WERI-Rb-1 (cell line): ENCODE measurements at regions not wholly inside any gene's neighbourhood (a gene's known extent, or its start where the extent isn't known, plus 50 kb on each side); places are given as distances from the start of the nearest gene placed in this dataset.

Source experiments
- DNase-seq: peaks from one replicate; pipeline ENCODE4 v3.0.0-alpha.2; 2020
- H3K27ac ChIP-seq: fragments of 250-450 bp; sonication (Bioruptor Pico); 2 replicates; pipeline ENCODE4 v1.5.1; 2020; ENCODE audit warnings: mild to moderate bottlenecking, moderate library complexity
- H3K27me3 ChIP-seq: fragments of 250-450 bp; sonication (Bioruptor Pico); 2 replicates; pipeline ENCODE4 v1.5.1; 2021; ENCODE audit warnings: mild to moderate bottlenecking, low read depth, moderate library complexity; ENCODE audit not compliant: insufficient read depth, severe bottlenecking
- H3K36me3 ChIP-seq: fragments of 250-450 bp; sonication (Bioruptor Pico); 2 replicates; pipeline ENCODE4 v1.5.1; 2020; ENCODE audit warnings: mild to moderate bottlenecking, moderate library complexity
- H3K4me3 ChIP-seq: 2 replicates; pipeline ENCODE4 v1.5.1; 2011; ENCODE audit warnings: low read depth, mild to moderate bottlenecking, control low read depth, low read length
- H3K9me3 ChIP-seq: fragments of 250-450 bp; sonication (Bioruptor Pico); 2 replicates; pipeline ENCODE4 v1.5.1; 2021; ENCODE audit warnings: mild to moderate bottlenecking, moderate library complexity; ENCODE audit not compliant: severe bottlenecking
- CTCF ChIP-seq: IDR thresholded peaks from 2 replicates; pipeline ENCODE4 v1.5.1; 2011; ENCODE audit warnings: low read depth, mild to moderate bottlenecking, control low read depth, inconsistent platforms, low read length

GRCh38 chr1:119298687-119299303 is 69.8 kb upstream of the HAO2 start:
- no peaks in the 10 kb centered on the region for H3K27me3 ChIP-seq
- no peak overlapping the region for H3K27ac ChIP-seq
- DNase-seq = peak; percentile 26
- no peak overlapping the region for H3K4me3 ChIP-seq
- peaks cover 6% of the 10 kb centered on the region for H3K9me3 ChIP-seq
- no peak for TF ChIP-seq CTCF
- H3K36me3 ChIP-seq = no peaks in the 10 kb centered on the region

GRCh38 chr1:119302011-119302410 is 66.6 kb upstream of the HAO2 start:
- Histone ChIP-seq H3K9me3 (peaks cover 6% of the 10 kb centered on the region), H3K4me3 (no peak overlapping the region), H3K27me3 (no peaks in the 10 kb centered on the region), H3K27ac (no peak overlapping the region), H3K36me3 (no peaks in the 10 kb centered on the region)
- no peak for DNase-seq
- TF ChIP-seq CTCF = no peak

- Histone ChIP-seq H3K4me3 (no peak overlapping the region), H3K27ac (no peak overlapping the region), H3K36me3 (no peaks in the 10 kb centered on the region), H3K27me3 (no peaks in the 10 kb centered on the region), H3K9me3 (no peaks in the 10 kb centered on the region)
- TF ChIP-seq CTCF = no peak
- no peak for DNase-seq
Observed at GRCh38 chr1:119308130-119308700, 60.4 kb upstream of the HAO2 start.

GRCh38 chr1:119308806-119309205 is 59.8 kb upstream of the HAO2 start:
- no peak overlapping the region for H3K27ac ChIP-seq
- H3K27me3 ChIP-seq = no peaks in the 10 kb centered on the region
- no peak overlapping the region for H3K4me3 ChIP-seq
- no peaks in the 10 kb centered on the region for H3K9me3 ChIP-seq
- no peak for TF ChIP-seq CTCF
- no peaks in the 10 kb centered on the region for H3K36me3 ChIP-seq
- DNase-seq = no peak

GRCh38 chr1:119310301-119310700 is 58.3 kb upstream of the HAO2 start:
- TF ChIP-seq CTCF = no peak
- H3K27me3 ChIP-seq = no peaks in the 10 kb centered on the region
- no peak overlapping the region for H3K27ac ChIP-seq
- no peaks in the 10 kb centered on the region for H3K36me3 ChIP-seq
- no peak for DNase-seq
- H3K9me3 ChIP-seq = no peaks in the 10 kb centered on the region
- no peak overlapping the region for H3K4me3 ChIP-seq

- H3K4me3 ChIP-seq = no peak overlapping the region
- no peaks in the 10 kb centered on the region for H3K36me3 ChIP-seq
- no peak for DNase-seq
- H3K27me3 ChIP-seq = no peaks in the 10 kb centered on the region
- no peak for TF ChIP-seq CTCF
- no peaks in the 10 kb centered on the region for H3K9me3 ChIP-seq
- H3K27ac ChIP-seq = no peak overlapping the region
Observed at GRCh38 chr1:119312500-119312899, 56.1 kb upstream of the HAO2 start.
